ENCODE measurements at regions not wholly inside any gene's neighbourhood (a gene's known extent, or its start where the extent isn't known, plus 50 kb on each side); places are given as distances from the start of the nearest gene placed in this dataset.
"Not testable (repeated sequence)": the region's sequence is repeated elsewhere in the genome, so short reads cannot be mapped to it uniquely, and the experiment has no call there.

GRCh38 chr1:189117072-189117770, 1360.4 kb downstream of the BRINP3 start:
- H3K27me3 Mint-ChIP-seq (ENCODE audit: low read depth), result no peaks in the 10 kb centered on the region
- CTCF ChIA-PET, result no interaction called here

DNA sequence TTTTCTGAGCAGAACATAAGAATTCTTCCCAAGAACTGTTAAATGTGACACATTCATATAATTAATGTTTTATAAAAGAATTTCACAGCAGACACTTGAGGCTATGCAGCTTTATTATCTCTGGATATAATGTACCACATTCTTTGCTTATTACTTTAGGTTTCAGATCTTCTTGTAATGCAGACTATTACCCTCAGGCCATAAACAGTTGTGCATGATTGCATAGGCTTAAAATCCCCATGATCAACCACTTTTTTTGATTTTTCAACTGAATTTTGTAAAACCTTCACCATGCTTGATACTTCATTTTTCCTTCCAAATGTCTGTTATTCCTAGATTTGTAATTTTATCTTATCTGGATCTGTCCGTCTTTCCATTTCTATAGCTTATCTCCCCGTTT, 1355.7 kb downstream of the BRINP3 start:
- ChIA-PET CTCF (no interaction called here), POLR2A (no interaction called here)
- Mint-ChIP-seq H3K9me3 (ENCODE audit: insufficient read depth) (peaks cover 8% of the 10 kb centered on the region), H3K27me3 (ENCODE audit: low read depth) (no peaks in the 10 kb centered on the region), H3K36me3 (ENCODE audit: low read depth) (no peaks in the 10 kb centered on the region), H3K27ac (no peak overlapping the region), H3K4me1 (ENCODE audit: low read depth) (no peaks in the 10 kb centered on the region), H3K4me3 (no peak overlapping the region)
- no peak for ATAC-seq
- DNase-seq, result no peak

More at GRCh38 chr1:189117072-189117770, 1360.4 kb downstream of the BRINP3 start:
- DNase-seq, result no peak
- no peaks in the 10 kb centered on the region for H3K9me3 Mint-ChIP-seq (ENCODE audit: insufficient read depth)
- no peaks in the 10 kb centered on the region for H3K36me3 Mint-ChIP-seq (ENCODE audit: low read depth)
- H3K27ac Mint-ChIP-seq, result no peak overlapping the region
- H3K4me3 Mint-ChIP-seq, result no peak overlapping the region
- POLR2A ChIA-PET, result no interaction called here
- no peaks in the 10 kb centered on the region for H3K4me1 Mint-ChIP-seq (ENCODE audit: low read depth)
- no peak for ATAC-seq

- Mint-ChIP-seq H3K4me3 (no peak overlapping the region), H3K27me3 (ENCODE audit: low read depth) (no peaks in the 10 kb centered on the region), H3K27ac (no peak overlapping the region), H3K4me1 (ENCODE audit: low read depth) (no peaks in the 10 kb centered on the region), H3K9me3 (ENCODE audit: insufficient read depth) (peaks cover 8% of the 10 kb centered on the region), H3K36me3 (ENCODE audit: low read depth) (no peaks in the 10 kb centered on the region)
- DNase-seq, result no peak
- ATAC-seq, result no peak
- CTCF ChIA-PET, result no interaction called here
- POLR2A ChIA-PET, result interaction anchor here (0.6 kb wide), 1 partner anchor 44 kb away, joined by 3 read pairs; no protein-coding TSS in a partner anchor
Measured at GRCh38 chr1:189125694-189126093, 1352.0 kb downstream of the BRINP3 start.

- no peak overlapping the region for H3K27ac Mint-ChIP-seq
- peaks cover 13% of the 10 kb centered on the region for H3K9me3 Mint-ChIP-seq (ENCODE audit: insufficient read depth)
Measured at GRCh38 chr1:189131576-189131975, 1346.1 kb downstream of the BRINP3 start.

GRCh38 chr1:189139748-189140147, 1337.9 kb downstream of the BRINP3 start:
- H3K36me3 Mint-ChIP-seq (ENCODE audit: low read depth); ATAC-seq; H3K4me3 Mint-ChIP-seq; DNase-seq; H3K27ac Mint-ChIP-seq; H3K27me3 Mint-ChIP-seq (ENCODE audit: low read depth); H3K4me1 Mint-ChIP-seq (ENCODE audit: low read depth); CTCF ChIA-PET; POLR2A ChIA-PET: not testable (repeated sequence)
- H3K9me3 Mint-ChIP-seq (ENCODE audit: insufficient read depth), result peaks cover 13% of the 10 kb centered on the region

More at GRCh38 chr1:189131576-189131975, 1346.1 kb downstream of the BRINP3 start:
- CTCF ChIA-PET, result no interaction called here
- POLR2A ChIA-PET, result no interaction called here
- DNase-seq (no peak), ATAC-seq (no peak)
- Mint-ChIP-seq H3K4me1 (ENCODE audit: low read depth) (no peaks in the 10 kb centered on the region), H3K36me3 (ENCODE audit: low read depth) (no peaks in the 10 kb centered on the region), H3K27me3 (ENCODE audit: low read depth) (no peaks in the 10 kb centered on the region), H3K4me3 (no peak overlapping the region)

DNA sequence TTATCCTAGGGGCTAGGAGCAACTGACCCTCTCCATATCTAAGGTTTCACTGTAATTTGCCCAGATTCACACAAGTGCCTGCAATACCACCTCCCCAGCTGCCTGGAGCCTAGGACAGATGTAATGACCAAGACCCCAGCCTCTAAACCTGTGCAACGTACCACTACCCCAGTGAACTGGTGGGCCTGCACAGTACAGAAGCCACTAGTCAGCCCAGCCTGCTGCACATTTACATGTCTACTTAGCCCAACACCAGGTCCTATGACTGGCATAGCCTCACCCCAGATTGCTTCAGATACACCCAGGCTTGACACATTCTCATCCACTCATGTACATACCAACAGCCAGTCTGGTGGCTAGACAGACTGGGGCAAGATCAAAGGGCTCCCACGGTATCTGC, 1336.6 kb downstream of the BRINP3 start:
- CTCF ChIA-PET, result no interaction called here
- H3K9me3 Mint-ChIP-seq (ENCODE audit: insufficient read depth), result peaks cover 13% of the 10 kb centered on the region

GRCh38 chr1:189149547-189150375, 1327.9 kb downstream of the BRINP3 start:
- ATAC-seq (no peak), DNase-seq (no peak)
- Mint-ChIP-seq H3K27me3 (ENCODE audit: low read depth) (no peaks in the 10 kb centered on the region), H3K36me3 (ENCODE audit: low read depth) (no peaks in the 10 kb centered on the region), H3K4me1 (ENCODE audit: low read depth) (no peaks in the 10 kb centered on the region), H3K4me3 (no peak overlapping the region), H3K9me3 (ENCODE audit: insufficient read depth) (peaks cover 4% of the 10 kb centered on the region), H3K27ac (no peak overlapping the region)
- CTCF ChIA-PET, result no interaction called here
- POLR2A ChIA-PET, result no interaction called here

More for the DNA sequence above, 1336.6 kb downstream of the BRINP3 start:
- H3K4me1 Mint-ChIP-seq (ENCODE audit: low read depth), result no peaks in the 10 kb centered on the region
- H3K36me3 Mint-ChIP-seq (ENCODE audit: low read depth), result no peaks in the 10 kb centered on the region
- no peak overlapping the region for H3K27ac Mint-ChIP-seq
- POLR2A ChIA-PET, result no interaction called here
- no peak overlapping the region for H3K4me3 Mint-ChIP-seq
- no peak for DNase-seq
- H3K27me3 Mint-ChIP-seq (ENCODE audit: low read depth), result no peaks in the 10 kb centered on the region
- ATAC-seq, result no peak

DNA sequence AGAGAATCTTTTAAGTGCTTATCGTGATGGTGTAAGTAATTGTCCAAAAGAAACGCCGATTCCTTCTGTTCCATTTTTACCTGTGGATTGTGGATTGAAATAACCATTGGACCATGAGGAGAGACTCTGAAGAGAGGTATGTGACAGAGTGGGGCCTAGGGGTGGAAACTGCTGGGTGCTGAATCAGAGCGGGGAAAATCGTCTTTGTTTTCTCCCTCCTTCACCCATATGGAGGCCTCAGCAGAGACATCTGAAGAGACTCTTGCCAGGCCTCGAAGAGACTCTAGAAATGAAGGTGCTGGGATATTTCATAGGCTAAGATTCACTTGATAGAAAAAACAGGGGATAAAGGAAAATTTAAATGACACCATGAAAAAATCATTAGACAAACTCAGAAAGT, 1327.0 kb downstream of the BRINP3 start:
- Mint-ChIP-seq H3K36me3 (ENCODE audit: low read depth) (no peaks in the 10 kb centered on the region), H3K27ac (no peak overlapping the region), H3K4me3 (no peak overlapping the region), H3K9me3 (ENCODE audit: insufficient read depth) (peaks cover 4% of the 10 kb centered on the region), H3K4me1 (ENCODE audit: low read depth) (no peaks in the 10 kb centered on the region), H3K27me3 (ENCODE audit: low read depth) (no peaks in the 10 kb centered on the region)
- CTCF ChIA-PET, result no interaction called here
- ATAC-seq (no peak), DNase-seq (no peak)
- POLR2A ChIA-PET, result no interaction called here

GRCh38 chr1:189151361-189151760, 1326.3 kb downstream of the BRINP3 start:
- no peaks in the 10 kb centered on the region for H3K4me1 Mint-ChIP-seq (ENCODE audit: low read depth)
- H3K9me3 Mint-ChIP-seq (ENCODE audit: insufficient read depth), result peaks cover 4% of the 10 kb centered on the region
- DNase-seq, result no peak
- H3K36me3 Mint-ChIP-seq (ENCODE audit: low read depth), result no peaks in the 10 kb centered on the region
- H3K27ac Mint-ChIP-seq, result no peak overlapping the region
- ATAC-seq, result no peak
- H3K4me3 Mint-ChIP-seq, result no peak overlapping the region
- CTCF ChIA-PET, result no interaction called here
- no peaks in the 10 kb centered on the region for H3K27me3 Mint-ChIP-seq (ENCODE audit: low read depth)
- POLR2A ChIA-PET, result no interaction called here

GRCh38 chr1:189152685-189153084, 1325.0 kb downstream of the BRINP3 start:
- Mint-ChIP-seq H3K4me3 (no peak overlapping the region), H3K27ac (no peak overlapping the region), H3K4me1 (ENCODE audit: low read depth) (no peaks in the 10 kb centered on the region), H3K36me3 (ENCODE audit: low read depth) (no peaks in the 10 kb centered on the region), H3K9me3 (ENCODE audit: insufficient read depth) (peaks cover 4% of the 10 kb centered on the region), H3K27me3 (ENCODE audit: low read depth) (no peaks in the 10 kb centered on the region)
- POLR2A ChIA-PET, result no interaction called here
- DNase-seq, result no peak
- no peak for ATAC-seq
- CTCF ChIA-PET, result no interaction called here

GRCh38 chr1:189158155-189158554, 1319.5 kb downstream of the BRINP3 start:
- no peak for DNase-seq
- Mint-ChIP-seq H3K4me3 (no peak overlapping the region), H3K27ac (no peak overlapping the region), H3K27me3 (ENCODE audit: low read depth) (no peaks in the 10 kb centered on the region), H3K9me3 (ENCODE audit: insufficient read depth) (no peaks in the 10 kb centered on the region), H3K4me1 (ENCODE audit: low read depth) (no peaks in the 10 kb centered on the region), H3K36me3 (ENCODE audit: low read depth) (no peaks in the 10 kb centered on the region)
- ChIA-PET CTCF (no interaction called here), POLR2A (no interaction called here)
- ATAC-seq, result no peak

DNA sequence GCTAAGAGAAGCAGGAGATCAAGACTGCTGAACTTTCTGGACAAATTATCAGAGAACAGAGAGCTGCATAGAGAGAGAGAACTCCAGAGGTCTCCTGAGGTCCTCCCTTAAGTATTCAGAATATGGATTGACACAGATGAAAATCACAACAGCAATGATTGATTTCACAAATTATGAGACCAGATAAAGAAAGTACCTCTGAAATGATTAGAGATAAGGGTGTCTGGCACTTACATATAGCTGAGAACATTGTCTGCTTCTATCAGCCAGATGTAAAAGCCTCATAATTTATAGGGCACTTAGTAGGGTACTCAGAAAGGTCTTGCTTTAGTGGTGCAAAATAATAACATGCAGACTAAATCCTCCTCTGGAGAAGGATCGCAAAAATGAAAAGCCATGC, 1301.8 kb downstream of the BRINP3 start:
- peaks cover 13% of the 10 kb centered on the region for H3K9me3 Mint-ChIP-seq (ENCODE audit: insufficient read depth)
- ATAC-seq (no peak), DNase-seq (no peak)
- H3K27me3 Mint-ChIP-seq (ENCODE audit: low read depth), result no peaks in the 10 kb centered on the region
- ChIA-PET CTCF (no interaction called here), POLR2A (no interaction called here)
- no peak overlapping the region for H3K27ac Mint-ChIP-seq
- no peaks in the 10 kb centered on the region for H3K36me3 Mint-ChIP-seq (ENCODE audit: low read depth)
- no peak overlapping the region for H3K4me3 Mint-ChIP-seq
- no peaks in the 10 kb centered on the region for H3K4me1 Mint-ChIP-seq (ENCODE audit: low read depth)
